BLaER1 treated with 17β-estradiol and CSF1 and Interleukin-3, amounts not matched to agents 10 nM and 100 nM (cell line): ENCODE measurements at regions not wholly inside any gene's neighbourhood (a gene's known extent, or its start where the extent isn't known, plus 50 kb on each side); places are given as distances from the start of the nearest gene placed in this dataset.
A peak's percentile ranks its signal among the peaks of the same experiment; 100 is the strongest.

Experiments used
- H3K27ac ChIP-seq, 11 experiments: shearing (Covaris generic); formaldehyde crosslinking; 2 replicates each; pipeline ENCODE4 v1.8.1; 2022
- H3K27me3 ChIP-seq, 11 experiments: shearing (Covaris generic); formaldehyde crosslinking; 2 replicates each; pipeline ENCODE4 v1.8.1; 2022
- H3K36me3 ChIP-seq, 11 experiments: shearing (Covaris generic); formaldehyde crosslinking; 2 replicates each; pipeline ENCODE4 v1.8.1; 2022
- H3K4me1 ChIP-seq, 10 experiments: shearing (Covaris generic); formaldehyde crosslinking; 2 replicates each; pipeline ENCODE4 v1.8.1; 2022
- H3K4me2 ChIP-seq, 11 experiments: shearing (Covaris generic); formaldehyde crosslinking; 2 replicates each; pipeline ENCODE4 v1.8.1; 2022
- H3K4me3 ChIP-seq, 10 experiments: shearing (Covaris generic); formaldehyde crosslinking; 2 replicates each; pipeline ENCODE4 v1.8.1; 2022
- H3K9ac ChIP-seq, 11 experiments: shearing (Covaris generic); formaldehyde crosslinking; 2 replicates each; pipeline ENCODE4 v1.8.1; 2022
- H3K9me3 ChIP-seq, 11 experiments: shearing (Covaris generic); formaldehyde crosslinking; replicated peaks in 1 of 11; 2 replicates each; pipeline ENCODE4 v1.8.1; 2022
- H4K20me1 ChIP-seq, 11 experiments: shearing (Covaris generic); formaldehyde crosslinking; 2 replicates each; pipeline ENCODE4 v1.8.1; 2022
- Cebpa-rat ChIP-seq, 11 experiments: shearing (Covaris generic); IDR thresholded peaks; 2 replicates each; pipeline ENCODE4 v1.8.1; 2022

GRCh38 chr10:110437761-110438341 lies 59.9 kb upstream of the DUSP5 start:
- Histone ChIP-seq H3K9ac (peak overlapping the region in 4 of 11 experiments; percentile 0 to 47 (median 22); a peak in 7 of 22 replicates), H3K4me3 (no peak overlapping the region), H3K27ac (peak overlapping the region in 4 of 11 experiments; percentile 27 to 63 (median 43); a peak in 6 of 22 replicates), H4K20me1 (no peaks in the 10 kb centered on the region), H3K4me1 (peaks cover 12 to 56% (median 38%) of the 10 kb centered on the region in 10 experiments), H3K27me3 (no peaks in the 10 kb centered on the region), H3K36me3 (no peaks in the 10 kb centered on the region), H3K9me3 (peaks cover 0 to 9% (median 0%) of the 10 kb centered on the region in 11 experiments; a peak in 2 of 22 replicates), H3K4me2 (peak overlapping the region; percentile 3 to 91 (median 79); a peak in 18 of 22 replicates)
- no peak for TF ChIP-seq Cebpa-rat (IDR thresholded peaks at IDR 0.05)

DNA sequence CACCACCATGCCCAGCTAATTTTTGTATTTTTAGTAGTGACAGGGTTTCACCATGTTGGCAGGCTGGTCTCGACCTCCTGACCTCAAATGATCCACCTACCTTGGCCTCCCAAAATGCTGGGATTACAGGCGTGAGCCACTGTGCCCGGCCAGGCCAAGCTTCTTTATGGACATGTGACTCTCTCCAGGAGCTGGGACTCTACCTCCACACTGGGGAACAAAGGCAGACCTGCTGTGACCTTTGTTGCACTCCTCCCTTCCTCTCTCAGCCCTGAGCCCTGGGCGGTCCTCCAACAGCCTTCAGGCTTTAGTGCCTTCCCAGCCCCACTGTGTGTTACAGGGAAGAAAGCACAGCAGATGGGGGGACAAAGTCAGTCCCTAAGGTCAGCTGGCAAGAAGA lies 55.0 kb upstream of the DUSP5 start:
- no peaks in the 10 kb centered on the region for H3K9me3 ChIP-seq
- H3K4me3 ChIP-seq: no peak overlapping the region
- H3K27ac ChIP-seq: no peak overlapping the region
- TF ChIP-seq Cebpa-rat (IDR thresholded peaks at IDR 0.05): no peak
- H3K9ac ChIP-seq: no peak overlapping the region
- H3K4me1 ChIP-seq: peaks cover 19 to 32% (median 27%) of the 10 kb centered on the region in 10 experiments
- H3K36me3 ChIP-seq: no peaks in the 10 kb centered on the region
- H4K20me1 ChIP-seq: no peaks in the 10 kb centered on the region
- no peak overlapping the region for H3K4me2 ChIP-seq
- no peaks in the 10 kb centered on the region for H3K27me3 ChIP-seq

DNA sequence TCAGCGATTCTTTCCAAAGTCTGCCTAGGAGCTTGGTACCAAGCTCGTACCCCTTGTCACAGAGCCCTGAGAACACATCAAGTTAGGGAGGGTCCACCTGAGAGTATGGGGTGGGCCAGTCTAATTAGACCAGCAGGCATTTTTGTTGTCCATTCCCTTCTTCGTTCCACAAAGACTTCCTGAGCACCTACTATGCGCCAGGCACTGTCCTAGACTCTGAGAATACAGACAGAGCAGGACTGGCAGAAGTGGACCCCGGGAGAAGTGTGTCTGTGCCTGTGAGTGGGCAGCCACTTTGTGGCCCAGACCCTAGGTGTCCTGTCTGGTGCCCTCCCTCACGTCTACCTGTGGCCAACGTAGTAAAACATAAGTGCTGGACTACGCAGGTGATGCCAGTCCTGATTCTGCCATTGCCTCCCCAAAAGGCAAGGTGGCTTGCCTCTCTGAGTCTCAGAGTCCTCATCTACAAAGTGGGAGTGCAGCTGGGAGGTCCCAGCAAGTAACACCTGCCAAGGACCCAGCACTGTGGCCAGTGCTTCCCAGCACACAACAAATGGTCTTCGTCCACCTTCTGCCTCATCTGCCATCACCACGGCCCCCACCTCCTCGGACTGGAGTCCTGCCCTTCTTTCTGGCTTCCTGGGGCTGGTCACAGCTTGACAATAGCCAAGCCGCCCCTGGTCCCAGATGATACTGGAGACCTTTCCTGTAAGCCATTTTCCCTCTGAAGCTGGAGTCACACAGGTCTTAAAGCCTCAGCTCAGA lies 54.3 kb upstream of the DUSP5 start:
- no peak for TF ChIP-seq Cebpa-rat (IDR thresholded peaks at IDR 0.05)
- Histone ChIP-seq H3K27me3 (no peaks in the 10 kb centered on the region), H3K9ac (no peak overlapping the region), H3K4me2 (no peak overlapping the region), H3K27ac (no peak overlapping the region), H4K20me1 (no peaks in the 10 kb centered on the region), H3K36me3 (no peaks in the 10 kb centered on the region), H3K4me1 (peaks cover 13 to 33% (median 23%) of the 10 kb centered on the region in 10 experiments), H3K4me3 (no peak overlapping the region), H3K9me3 (no peaks in the 10 kb centered on the region)

DNA sequence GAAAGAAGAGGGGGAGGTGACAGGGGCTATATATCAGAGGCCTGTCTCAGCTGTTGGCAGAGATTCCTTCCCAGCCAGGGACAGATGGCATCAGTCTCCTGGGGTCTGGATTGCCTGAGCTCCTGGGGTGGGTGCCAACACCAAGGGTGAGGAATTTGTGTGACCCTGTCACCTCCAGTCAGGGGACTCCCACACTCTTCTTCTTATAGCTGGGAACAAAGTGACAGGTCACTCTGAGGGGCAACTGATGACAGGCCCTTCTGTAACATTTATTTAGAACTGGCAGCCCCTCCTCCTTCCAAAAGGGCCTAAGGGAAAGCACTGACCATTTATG lies 53.7 kb upstream of the DUSP5 start:
- Histone ChIP-seq H3K27me3 (no peaks in the 10 kb centered on the region), H3K36me3 (no peaks in the 10 kb centered on the region), H3K4me1 (peaks cover 10 to 34% (median 23%) of the 10 kb centered on the region in 10 experiments; a peak in 19 of 20 replicates), H3K4me2 (no peak overlapping the region), H3K9ac (no peak overlapping the region), H3K27ac (no peak overlapping the region), H4K20me1 (no peaks in the 10 kb centered on the region), H3K9me3 (peaks cover 0 to 5% (median 0%) of the 10 kb centered on the region in 11 experiments; a peak in 1 of 22 replicates), H3K4me3 (no peak overlapping the region)
- TF ChIP-seq Cebpa-rat (IDR thresholded peaks at IDR 0.05): no peak

GRCh38 chr10:110445871-110446270 lies 51.8 kb upstream of the DUSP5 start:
- no peak overlapping the region for H3K4me2 ChIP-seq
- no peak overlapping the region for H3K4me3 ChIP-seq
- no peaks in the 10 kb centered on the region for H3K27me3 ChIP-seq
- no peaks in the 10 kb centered on the region for H3K36me3 ChIP-seq
- H3K27ac ChIP-seq: no peak overlapping the region
- peaks cover 10 to 35% (median 23%) of the 10 kb centered on the region in 10 experiments; a peak in 19 of 20 replicates for H3K4me1 ChIP-seq
- TF ChIP-seq Cebpa-rat (IDR thresholded peaks at IDR 0.05): no peak
- H3K9ac ChIP-seq: no peak overlapping the region
- no peaks in the 10 kb centered on the region for H4K20me1 ChIP-seq
- H3K9me3 ChIP-seq: peaks cover 0 to 7% (median 0%) of the 10 kb centered on the region in 11 experiments; a peak in 1 of 22 replicates

GRCh38 chr10:110446277-110446676 lies 51.4 kb upstream of the DUSP5 start:
- Histone ChIP-seq H3K36me3 (no peaks in the 10 kb centered on the region), H3K4me3 (no peak overlapping the region), H3K27ac (no peak overlapping the region), H3K9me3 (peaks cover 0 to 7% (median 0%) of the 10 kb centered on the region in 11 experiments; a peak in 1 of 22 replicates), H3K9ac (no peak overlapping the region), H3K4me2 (peak overlapping the region in 3 of 11 experiments; percentile 62 to 75 (median 64); a peak in 4 of 22 replicates), H3K27me3 (no peaks in the 10 kb centered on the region), H3K4me1 (peaks cover 10 to 35% (median 22%) of the 10 kb centered on the region in 10 experiments; a peak in 19 of 20 replicates), H4K20me1 (no peaks in the 10 kb centered on the region)
- no peak for TF ChIP-seq Cebpa-rat (IDR thresholded peaks at IDR 0.05)

GRCh38 chr10:110446954-110447608 lies 50.6 kb upstream of the DUSP5 start:
- no peak overlapping the region for H3K4me3 ChIP-seq
- TF ChIP-seq Cebpa-rat (IDR thresholded peaks at IDR 0.05): no peak
- H3K4me1 ChIP-seq: peaks cover 2 to 27% (median 15%) of the 10 kb centered on the region in 10 experiments; a peak in 19 of 20 replicates
- peaks cover 0 to 7% (median 0%) of the 10 kb centered on the region in 11 experiments; a peak in 1 of 22 replicates for H3K9me3 ChIP-seq
- H4K20me1 ChIP-seq: no peaks in the 10 kb centered on the region
- peak overlapping the region in 8 of 11 experiments; percentile 18 to 75 (median 62); a peak in 15 of 22 replicates for H3K4me2 ChIP-seq
- no peak overlapping the region; a peak in 1 of 22 replicates for H3K9ac ChIP-seq
- no peaks in the 10 kb centered on the region for H3K27me3 ChIP-seq
- peak overlapping the region in 3 of 11 experiments; percentile 14 to 44 (median 27); a peak in 4 of 22 replicates for H3K27ac ChIP-seq
- H3K36me3 ChIP-seq: no peaks in the 10 kb centered on the region

DNA sequence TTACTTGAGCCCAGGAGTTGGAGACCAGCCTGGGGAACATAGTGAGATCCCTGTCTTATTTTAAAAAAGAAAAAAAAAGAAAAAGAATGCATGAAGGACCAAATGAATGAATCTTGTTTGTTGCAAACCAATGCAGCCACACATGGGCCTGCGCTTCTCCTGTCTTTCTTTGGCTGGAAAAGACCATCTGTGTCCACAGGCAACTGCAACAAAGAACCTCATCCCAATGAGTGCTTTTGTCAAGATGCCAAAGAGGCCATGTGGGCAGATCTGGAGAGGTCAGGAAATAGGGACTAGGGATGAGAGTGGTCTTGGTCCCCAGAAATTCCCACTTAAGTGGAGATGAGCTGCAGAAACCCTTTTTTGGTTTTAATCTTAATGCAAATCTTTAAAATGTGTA lies 49.8 kb upstream of the DUSP5 start:
- H4K20me1 ChIP-seq: no peaks in the 10 kb centered on the region
- no peaks in the 10 kb centered on the region for H3K27me3 ChIP-seq
- peak overlapping the region in 7 of 11 experiments; percentile 18 to 75 (median 63); a peak in 12 of 22 replicates for H3K4me2 ChIP-seq
- TF ChIP-seq Cebpa-rat (IDR thresholded peaks at IDR 0.05): no peak
- H3K27ac ChIP-seq: peak overlapping the region in 3 of 11 experiments; percentile 14 to 44 (median 27); a peak in 7 of 22 replicates
- H3K9me3 ChIP-seq: peaks cover 0 to 7% (median 0%) of the 10 kb centered on the region in 11 experiments; a peak in 1 of 22 replicates
- H3K4me1 ChIP-seq: peaks cover 0 to 26% (median 14%) of the 10 kb centered on the region in 10 experiments; a peak in 13 of 20 replicates
- 0 out of 22 replicates have a peak overlapping the region, but pooled peaks of 1 of the 11 experiments have one; percentile 0 for H3K9ac ChIP-seq
- H3K36me3 ChIP-seq: no peaks in the 10 kb centered on the region
- H3K4me3 ChIP-seq: no peak overlapping the region
